ENCODE measurements at regions not wholly inside any gene's neighbourhood (a gene's known extent, or its start where the extent isn't known, plus 50 kb on each side); places are given as distances from the start of the nearest gene placed in this dataset.

DNA sequence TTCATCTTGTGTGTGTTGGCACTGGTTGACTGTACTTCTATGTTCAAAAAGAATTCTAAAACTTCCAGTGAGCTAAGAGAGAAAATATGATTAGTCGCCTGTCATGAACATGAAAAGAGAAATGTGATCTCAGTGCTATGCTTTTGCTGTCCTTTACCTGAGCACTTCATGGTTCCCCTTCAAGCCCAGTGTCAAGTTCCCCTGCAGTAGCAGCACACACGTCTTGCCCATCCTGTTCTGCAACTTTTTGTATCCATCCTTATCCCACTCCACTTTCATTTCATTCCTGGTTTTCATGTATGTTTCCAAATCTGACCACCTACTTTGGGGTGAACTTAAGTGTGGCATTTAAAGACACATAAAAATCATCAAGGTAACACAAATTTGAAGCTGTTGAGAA lies 848.0 kb upstream of the USP15 start:
- DNase-seq (ENCODE audit: low read depth, low spot score): no peak

DNA sequence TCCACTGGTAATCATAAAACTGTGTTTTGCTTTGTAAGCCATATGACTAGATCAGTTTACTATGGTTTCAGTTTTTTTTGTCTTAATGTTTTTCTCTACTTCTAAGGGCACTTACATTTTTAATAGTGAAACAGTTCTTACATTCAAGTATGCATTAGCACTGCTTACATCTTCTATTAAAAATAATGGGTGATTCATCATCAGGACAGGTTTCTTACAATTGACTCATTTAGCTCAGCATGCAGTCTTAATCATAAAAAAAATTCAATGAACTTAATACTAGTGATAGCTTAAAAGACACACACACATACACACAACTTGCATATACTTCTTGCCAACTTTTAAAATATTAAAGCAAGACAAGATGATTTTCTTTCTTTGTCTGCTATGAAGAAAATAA lies 845.7 kb upstream of the USP15 start:
- no peak for DNase-seq (ENCODE audit: low read depth, low spot score)

GRCh38 chr12:61422786-61423185 lies 837.4 kb upstream of the USP15 start:
- DNase-seq (ENCODE audit: low read depth, low spot score): no peak

DNA sequence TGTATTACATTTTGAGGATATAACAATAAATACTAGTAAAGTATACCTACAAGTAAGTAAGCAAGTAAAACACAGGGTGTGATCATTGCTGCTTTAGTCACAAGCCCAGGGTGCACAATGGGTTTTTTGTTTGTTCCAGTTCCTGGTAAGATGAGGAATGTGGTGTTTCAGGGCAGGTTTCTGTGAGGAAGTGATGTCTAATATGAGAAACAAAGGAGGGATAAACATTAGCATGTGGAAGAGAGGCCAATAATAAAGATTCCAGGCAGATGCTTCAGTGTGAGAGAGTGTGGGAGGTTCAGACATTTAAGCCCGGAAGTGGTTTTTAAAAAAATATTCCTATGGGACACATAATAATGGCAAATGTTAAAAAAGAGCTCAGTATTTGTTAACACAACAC lies 808.1 kb upstream of the USP15 start:
- no peak for DNase-seq (ENCODE audit: low read depth, low spot score)

DNA sequence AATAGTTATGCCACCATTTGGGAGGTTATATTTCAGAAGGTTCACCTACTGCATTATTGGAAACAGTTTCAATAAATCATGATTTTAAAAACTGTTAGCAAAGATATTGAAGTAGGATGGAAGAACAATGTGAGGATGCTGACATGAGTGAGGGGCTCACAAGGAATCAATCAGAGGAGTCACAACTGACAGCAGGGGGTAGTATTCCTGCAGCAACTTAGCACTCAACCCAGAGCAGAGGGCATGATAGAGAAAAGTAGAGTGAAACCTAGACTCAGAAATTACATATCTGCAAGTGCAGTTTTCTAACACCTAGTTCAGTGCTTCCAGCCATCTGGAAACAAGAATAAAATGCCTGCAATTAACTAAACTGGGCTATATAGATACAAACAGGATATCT lies 772.5 kb upstream of the USP15 start:
- DNase-seq (ENCODE audit: low read depth, low spot score): no peak

GRCh38 chr12:61490526-61491498 lies 769.4 kb upstream of the USP15 start:
- DNase-seq (ENCODE audit: low read depth, low spot score): no peak

- no peak for DNase-seq (ENCODE audit: low read depth, low spot score)
These were observed 758.0 kb upstream of the USP15 start for GRCh38 chr12:61502179-61502578.

GRCh38 chr12:61504396-61505080 lies 755.7 kb upstream of the USP15 start:
- no peak for DNase-seq (ENCODE audit: low read depth, low spot score)

DNA sequence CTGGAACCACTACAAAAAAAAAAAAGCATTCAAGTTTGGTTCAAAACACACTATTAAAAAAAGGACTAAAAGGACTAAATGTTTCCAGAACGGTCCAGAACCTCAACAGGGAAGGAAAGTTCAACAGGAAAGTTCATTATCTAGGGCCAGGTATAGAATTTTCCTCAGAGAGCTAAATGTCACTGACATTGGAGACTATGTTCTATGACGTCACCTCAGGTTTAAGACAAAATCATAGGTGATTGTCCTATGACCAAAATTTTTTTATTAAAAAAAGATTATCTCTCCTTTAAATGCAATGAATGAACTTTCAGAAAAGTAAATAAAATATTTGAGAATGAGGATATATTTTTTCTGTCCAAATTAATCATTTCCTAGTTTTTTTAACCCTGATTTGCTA lies 746.7 kb upstream of the USP15 start:
- no peak for DNase-seq (ENCODE audit: low read depth, low spot score)

DNA sequence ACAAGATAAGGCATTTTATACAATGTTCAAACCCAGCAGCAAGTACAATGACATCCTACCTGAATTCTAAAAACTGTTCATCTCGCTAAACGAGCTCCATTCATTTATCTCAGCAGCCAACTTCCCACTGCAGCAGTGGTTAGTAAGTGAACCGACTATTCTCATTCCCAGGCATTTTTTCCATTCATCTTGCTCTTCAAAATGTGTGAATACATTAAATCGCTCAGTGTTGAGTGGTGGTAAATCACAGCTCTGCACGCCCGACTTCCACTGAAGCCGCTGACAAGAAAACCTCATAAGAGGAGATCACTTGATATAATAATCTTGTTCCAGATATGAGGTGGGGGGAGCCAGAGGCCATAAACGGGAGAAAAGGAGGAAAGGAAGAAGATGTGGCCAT lies 746.2 kb upstream of the USP15 start:
- no peak for DNase-seq (ENCODE audit: low read depth, low spot score)

- no peak for DNase-seq (ENCODE audit: low read depth, low spot score)
These were observed 738.9 kb upstream of the USP15 start for GRCh38 chr12:61521258-61521657.

DNA sequence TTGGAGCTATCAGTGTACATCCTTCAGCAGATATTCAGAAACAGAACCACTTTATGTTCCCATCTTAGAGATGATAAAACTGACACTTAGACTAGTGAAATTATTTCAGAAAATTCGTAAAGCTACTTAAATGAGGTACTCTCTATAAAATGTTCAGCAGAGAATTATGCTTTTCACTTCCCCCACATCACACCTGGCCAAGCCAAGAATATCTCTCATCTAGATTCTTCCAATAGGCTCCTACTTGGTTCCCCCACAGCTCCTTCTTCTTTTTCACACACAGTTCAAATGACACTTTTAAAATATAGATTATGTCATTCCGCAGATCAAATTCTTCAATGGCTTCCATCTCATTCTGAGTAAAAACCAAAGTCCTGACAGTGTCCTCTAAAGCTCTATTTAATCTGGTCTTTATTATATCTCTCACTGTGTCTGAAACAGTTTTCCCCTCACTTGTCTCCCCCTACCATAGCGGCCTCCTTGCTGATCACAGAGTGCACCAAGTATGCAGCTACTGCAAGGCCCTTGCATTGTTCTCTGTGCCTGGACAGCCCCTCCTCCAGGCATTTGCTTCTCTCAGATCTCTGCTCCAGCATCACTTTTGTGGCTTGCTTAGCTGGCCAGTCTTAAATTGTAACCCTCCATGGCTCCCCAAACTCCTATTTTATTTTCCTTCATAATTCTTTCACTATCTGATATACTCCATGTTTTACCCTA lies 736.8 kb upstream of the USP15 start:
- DNase-seq (ENCODE audit: low read depth, low spot score): no peak

GRCh38 chr12:61524851-61525250 lies 735.4 kb upstream of the USP15 start:
- no peak for DNase-seq (ENCODE audit: low read depth, low spot score)

DNA sequence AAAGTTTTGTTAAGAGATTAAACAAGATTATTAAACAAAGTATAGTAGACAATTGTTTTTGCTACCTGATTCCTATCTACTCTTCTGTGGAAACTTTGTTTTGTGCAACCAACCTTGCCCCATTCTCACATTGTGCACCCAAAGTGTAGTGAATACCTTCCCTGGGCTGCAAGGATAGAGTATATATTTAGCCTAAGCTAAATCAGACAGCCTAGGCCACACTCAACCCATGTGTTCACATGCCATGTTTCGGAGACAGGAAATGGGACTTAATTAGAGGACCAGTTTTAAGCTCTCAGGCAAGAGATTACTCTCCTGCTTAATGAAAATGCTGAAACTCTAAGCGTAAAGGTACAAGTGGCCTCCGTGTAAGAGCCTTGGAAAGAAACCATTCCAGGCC lies 734.9 kb upstream of the USP15 start:
- DNase-seq (ENCODE audit: low read depth, low spot score): no peak

- no peak for DNase-seq (ENCODE audit: low read depth, low spot score)
These were observed 729.7 kb upstream of the USP15 start for GRCh38 chr12:61530456-61530855.

- no peak for DNase-seq (ENCODE audit: low read depth, low spot score)
These were observed 729.0 kb upstream of the USP15 start for GRCh38 chr12:61531195-61531594.

GRCh38 chr12:61536117-61536516 lies 724.1 kb upstream of the USP15 start:
- no peak for DNase-seq (ENCODE audit: low read depth, low spot score)

DNA sequence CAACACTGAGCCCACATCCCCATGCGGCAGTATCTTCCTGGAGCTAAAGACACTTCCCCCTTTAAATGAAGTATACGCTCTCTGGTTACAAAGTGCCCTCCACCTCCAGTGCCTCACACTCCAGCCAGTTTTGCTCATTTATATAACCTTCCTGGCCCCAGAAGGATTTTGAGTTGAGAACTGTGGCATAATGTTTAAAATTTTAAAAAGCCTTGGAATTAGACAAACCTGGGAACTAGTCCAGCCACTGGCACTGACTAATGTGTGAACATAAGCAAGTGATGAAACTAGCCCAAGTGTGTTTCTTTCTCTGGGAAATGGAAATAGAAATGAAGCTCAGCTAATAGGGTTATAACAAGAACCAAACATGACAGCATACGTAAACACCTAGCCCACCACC lies 723.7 kb upstream of the USP15 start:
- no peak for DNase-seq (ENCODE audit: low read depth, low spot score)

GRCh38 chr12:61538951-61539350 lies 721.3 kb upstream of the USP15 start:
- no peak for DNase-seq (ENCODE audit: low read depth, low spot score)

GRCh38 chr12:61542551-61542950 lies 717.7 kb upstream of the USP15 start:
- no peak for DNase-seq (ENCODE audit: low read depth, low spot score)

DNA sequence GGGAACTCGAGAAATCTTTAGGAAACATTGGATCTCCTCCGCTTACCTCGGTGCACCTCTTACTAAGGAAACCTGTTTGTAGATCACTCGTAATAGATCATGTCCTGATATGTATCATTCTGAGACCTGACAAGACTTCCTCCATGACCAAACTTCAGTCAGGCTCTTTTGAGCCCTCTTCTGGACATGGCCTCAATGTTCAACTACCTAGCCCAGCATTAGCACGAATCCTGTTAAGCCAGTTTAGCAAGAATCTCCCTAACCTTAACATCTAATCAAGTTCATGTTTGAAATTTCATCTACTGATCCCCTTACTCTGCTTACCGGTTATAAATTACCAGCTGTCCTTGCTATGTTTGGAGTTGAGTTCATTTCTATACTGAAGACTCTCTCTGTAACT lies 713.9 kb upstream of the USP15 start:
- no peak for DNase-seq (ENCODE audit: low read depth, low spot score)

DNA sequence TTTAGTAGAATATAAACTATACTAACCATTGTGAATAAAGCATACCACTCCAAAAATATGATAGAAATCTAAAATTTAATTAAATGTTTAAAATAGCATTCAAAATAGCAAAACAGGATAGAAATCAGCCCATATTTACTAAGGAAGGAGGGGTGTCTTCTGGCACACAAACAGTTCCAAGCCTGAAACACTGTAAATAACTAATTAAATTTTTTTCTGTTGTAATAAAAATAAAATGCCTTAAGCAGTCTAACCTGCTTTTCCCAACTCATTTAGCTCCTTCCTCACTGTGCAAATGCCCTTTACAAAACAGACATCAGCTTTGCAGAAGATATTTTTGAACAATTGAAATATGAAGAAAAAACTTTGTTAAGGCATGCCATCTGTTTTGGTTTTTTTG lies 707.1 kb upstream of the USP15 start:
- no peak for DNase-seq (ENCODE audit: low read depth, low spot score)
